ENCODE measurements at regions not wholly inside any gene's neighbourhood (a gene's known extent, or its start where the extent isn't known, plus 50 kb on each side); places are given as distances from the start of the nearest gene placed in this dataset.
"Not testable (repeated sequence)": the region's sequence is repeated elsewhere in the genome, so short reads cannot be mapped to it uniquely, and the experiment has no call there.

DNA sequence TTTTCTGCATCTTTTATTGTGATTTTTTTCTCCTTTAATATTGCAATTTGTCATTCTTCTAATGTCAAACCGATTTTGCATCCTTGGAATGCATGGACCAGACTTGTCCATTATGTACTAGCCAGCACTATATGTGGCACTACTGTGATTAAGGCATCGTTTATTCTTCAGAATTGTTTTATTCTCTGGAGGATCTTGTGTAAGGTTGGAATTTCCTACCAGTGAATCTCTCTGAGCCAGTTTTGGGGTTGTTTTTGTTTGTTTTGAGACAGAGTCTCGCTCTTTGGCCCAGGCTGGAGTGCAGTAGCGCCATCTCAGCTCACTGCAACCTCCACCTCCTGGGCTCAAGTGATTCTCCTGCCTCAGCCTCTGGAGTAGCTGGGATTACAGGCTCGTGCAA, 58.5 kb downstream of the IGLL5 start:
- no peak for DNase-seq (ENCODE audit: low read depth)

DNA sequence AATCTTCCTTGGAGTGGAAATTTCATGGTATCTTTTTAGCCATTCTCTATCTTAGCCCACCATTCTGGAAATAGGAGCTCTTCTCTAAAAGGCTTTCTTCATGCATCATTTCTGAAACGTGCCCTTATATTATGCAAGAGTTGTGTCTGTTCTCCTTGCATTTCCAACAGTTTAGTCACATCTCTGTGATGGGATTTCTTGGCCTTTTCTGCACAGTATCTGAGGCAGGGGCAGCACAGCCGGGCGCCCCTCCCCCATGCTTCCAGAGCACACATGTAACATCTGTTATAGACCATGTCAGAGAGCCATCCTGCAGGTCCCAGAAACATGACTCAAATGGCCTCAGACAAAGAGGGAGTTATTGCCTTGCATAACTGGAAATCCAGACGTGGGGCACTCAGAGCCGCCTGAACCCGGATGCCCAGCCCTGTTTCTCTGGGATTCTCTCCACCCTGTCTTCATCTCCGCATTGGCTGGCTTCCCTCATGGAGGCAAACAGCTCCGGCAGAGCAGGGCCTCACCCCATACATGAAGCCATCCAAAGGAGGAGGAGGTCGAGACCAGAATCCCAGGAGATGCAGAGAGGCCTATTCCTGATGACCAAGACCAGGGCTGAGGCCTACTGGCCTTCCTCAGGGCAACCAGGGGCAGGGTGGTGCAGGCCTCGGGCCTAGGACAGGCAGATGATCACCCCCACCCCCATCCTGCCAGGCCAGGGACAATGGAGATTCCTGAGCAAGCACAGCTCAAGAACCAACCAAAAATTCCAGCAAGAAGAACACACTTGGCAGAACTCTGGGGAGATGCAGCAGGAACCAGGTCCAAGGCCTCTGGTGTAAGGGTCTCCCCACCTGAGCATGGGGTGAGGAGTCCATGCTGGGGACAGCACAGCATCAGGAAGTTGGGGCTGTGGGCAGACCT, 61.3 kb downstream of the IGLL5 start:
- DNase-seq (ENCODE audit: low read depth): no peak

GRCh38 chr22:22949953-22950352, 62.3 kb downstream of the IGLL5 start:
- no peak for DNase-seq (ENCODE audit: low read depth)

GRCh38 chr22:22951035-22951434, 63.4 kb downstream of the IGLL5 start:
- DNase-seq (ENCODE audit: low read depth): no peak

DNA sequence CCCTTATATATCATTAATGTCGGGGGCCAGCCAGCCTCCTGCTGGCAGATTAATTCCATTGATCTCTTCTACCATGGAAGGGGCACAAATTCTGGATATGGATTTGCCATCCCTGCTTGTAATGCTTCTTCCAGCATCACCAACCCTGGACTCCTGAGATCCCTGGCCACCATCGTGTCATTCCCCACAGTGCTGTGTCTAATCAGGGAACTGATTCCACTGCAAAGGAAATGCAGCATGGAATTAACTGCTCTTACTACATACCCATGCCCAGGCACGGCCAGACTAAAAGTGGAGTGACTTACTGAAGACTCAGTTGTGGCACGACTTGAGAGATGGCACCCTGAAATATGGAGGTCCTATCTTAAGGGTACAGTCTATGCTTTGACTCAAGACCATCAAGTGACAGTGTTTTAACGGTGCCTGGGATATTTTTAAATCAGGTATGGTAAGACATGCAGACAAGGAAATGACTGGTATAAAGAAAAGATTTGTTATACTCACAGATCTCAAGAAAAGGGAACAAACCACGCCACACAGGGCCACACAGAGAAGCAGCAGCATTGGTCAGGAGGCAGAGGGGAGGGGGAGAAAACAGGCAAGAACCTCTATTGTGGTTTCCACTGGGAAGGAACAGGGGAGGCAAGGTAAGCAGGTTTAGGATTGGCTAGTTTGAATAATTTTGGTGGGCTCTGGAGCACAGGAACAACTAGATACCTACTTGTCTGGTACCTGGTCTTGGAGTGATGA, 65.1 kb downstream of the IGLL5 start:
- DNase-seq (ENCODE audit: low read depth): no peak

DNA sequence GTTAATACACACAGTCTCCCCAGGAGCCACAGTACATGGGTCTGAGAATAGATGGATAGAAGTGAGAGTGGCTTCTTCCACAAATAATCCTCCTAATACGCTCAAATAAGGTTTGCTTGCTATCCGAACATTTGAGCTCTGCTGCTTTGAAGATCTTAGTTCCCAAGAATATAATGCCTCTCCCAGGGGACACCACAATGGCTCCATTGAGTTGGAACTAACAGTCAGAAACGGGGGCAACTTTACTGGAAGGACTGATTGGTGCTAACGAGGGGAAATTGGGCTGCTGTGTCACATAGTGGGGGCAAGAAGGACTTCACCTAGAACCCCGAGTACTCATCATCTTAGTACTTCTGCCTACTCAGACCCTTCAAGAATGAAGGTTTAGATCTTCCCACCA, 66.2 kb downstream of the IGLL5 start:
- no peak for DNase-seq (ENCODE audit: low read depth)

DNA sequence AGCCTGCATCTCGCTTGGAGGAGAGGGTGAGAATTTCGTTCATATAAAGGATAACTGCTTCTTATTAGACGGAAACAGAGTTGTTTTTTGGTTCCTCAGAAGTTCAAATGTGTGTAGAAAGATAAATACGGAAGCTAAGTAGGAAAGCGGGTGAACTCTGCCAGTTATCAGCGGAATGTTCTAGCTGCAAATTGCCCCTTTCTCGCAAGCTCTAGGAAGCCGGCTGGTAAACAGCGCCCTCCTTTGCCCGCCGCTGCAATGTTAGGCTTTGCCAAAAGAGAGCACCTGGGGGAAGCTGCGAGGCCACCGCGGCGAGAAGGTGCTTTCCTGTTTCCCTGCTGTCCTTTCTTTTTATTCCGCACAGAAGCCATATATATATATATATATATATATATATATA, 67.0 kb downstream of the IGLL5 start:
- DNase-seq (ENCODE audit: low read depth): no peak

- no peak for DNase-seq (ENCODE audit: low read depth)
Observed at GRCh38 chr22:22955276-22955798, 67.7 kb downstream of the IGLL5 start.

DNA sequence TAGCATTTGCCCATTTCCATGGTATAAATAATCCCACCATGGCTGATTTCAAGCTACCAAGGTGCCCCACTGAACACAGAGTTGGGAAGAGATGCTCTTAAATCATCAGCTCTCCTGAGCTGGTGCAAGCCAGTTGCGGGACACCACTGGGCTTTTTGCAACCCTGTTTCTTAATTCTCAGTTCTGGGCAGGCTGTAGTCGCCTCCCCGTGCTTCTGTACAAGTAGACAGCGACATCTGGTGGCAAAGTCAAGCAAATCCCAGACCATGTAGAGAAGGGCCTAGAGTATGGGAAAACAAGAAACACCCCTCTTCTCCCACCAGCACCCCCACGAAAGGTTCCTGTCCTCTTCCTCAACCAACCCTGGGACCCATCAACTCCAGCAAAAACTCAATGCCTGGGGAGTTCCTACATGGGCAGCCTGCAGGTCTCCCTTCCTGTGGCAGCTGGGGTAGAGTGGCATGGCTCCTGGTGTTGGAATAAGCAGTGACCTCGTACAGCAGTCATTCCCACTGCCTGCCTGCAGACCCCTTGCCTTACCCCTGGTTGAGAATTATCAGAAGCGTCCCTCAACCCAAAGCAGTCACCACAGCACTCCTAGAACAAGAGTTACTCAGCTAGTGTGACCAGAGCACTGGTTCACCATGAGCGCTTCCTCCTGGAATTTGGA, 68.4 kb downstream of the IGLL5 start:
- DNase-seq (ENCODE audit: low read depth): no peak

DNA sequence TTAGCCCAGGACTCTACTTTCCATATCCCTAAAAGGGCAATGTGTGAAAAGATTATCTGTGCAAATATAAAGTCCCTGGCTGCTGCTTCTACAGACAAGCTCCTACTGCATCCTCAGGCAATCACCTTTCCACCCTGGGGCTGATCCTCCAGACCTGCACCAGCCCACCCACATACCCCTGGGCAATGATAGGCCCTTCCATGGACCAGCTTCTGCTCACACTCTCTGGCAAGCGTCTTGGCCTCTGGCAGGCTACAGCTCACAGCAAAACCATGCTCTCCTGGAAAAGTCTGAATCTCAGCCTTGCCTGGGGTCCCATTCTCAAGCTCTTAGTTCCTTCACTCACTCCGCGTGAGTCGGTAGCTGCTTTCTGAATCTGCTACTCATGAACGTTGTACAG, 69.5 kb downstream of the IGLL5 start:
- no peak for DNase-seq (ENCODE audit: low read depth)

- DNase-seq (ENCODE audit: low read depth): no peak
Observed at GRCh38 chr22:22958621-22959020, 71.0 kb downstream of the IGLL5 start.

- DNase-seq (ENCODE audit: low read depth): peak; percentile 52
Observed at GRCh38 chr22:22959147-22959827, 71.7 kb downstream of the IGLL5 start.

DNA sequence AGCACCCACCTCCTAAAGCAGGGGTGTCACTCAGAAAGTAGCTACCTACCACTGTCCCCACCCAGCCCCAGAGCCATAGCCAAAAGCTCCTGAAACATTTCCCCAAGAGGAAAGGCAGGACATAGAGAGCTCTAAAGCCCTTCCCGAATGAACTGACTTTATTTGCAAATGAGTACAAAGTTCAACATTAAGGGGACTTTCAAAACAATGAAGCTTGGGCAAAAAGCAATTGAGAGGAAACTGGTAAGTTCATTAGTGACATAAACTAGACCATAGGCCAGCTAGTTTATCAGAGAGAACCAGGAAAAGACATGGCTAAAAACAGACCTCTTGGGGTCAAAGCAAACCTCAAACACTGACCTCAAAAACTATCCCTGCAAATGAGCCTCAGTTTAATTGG, 72.7 kb downstream of the IGLL5 start:
- no peak for DNase-seq (ENCODE audit: low read depth)

- no peak for DNase-seq (ENCODE audit: low read depth)
Observed at GRCh38 chr22:22961574-22961973, 74.0 kb downstream of the IGLL5 start.

GRCh38 chr22:22968366-22968765, 80.8 kb downstream of the IGLL5 start:
- no peak for DNase-seq (ENCODE audit: low read depth)

DNA sequence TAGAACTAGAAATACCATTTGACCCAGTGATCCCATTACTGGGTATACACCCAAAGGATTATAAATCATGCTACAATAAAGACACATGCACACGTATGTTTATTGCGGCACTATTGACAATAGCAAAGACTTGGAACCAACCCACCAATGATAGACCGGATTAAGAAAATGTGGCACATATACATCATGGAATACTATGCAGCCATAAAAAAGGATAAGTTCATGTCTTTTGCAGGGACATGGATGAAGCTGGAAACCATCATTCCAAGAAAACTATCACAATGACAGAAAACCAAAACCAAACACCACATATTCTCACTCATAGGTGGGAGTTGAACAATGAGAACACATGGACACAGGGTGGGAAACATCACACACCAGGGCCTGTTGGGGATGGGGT, 85.0 kb downstream of the IGLL5 start:
- DNase-seq (ENCODE audit: low read depth): not testable (repeated sequence)

- no peak for DNase-seq (ENCODE audit: low read depth)
Observed at GRCh38 chr22:22973336-22973735, 85.7 kb downstream of the IGLL5 start.

- DNase-seq (ENCODE audit: low read depth): no peak
Observed at GRCh38 chr22:22974156-22974555, 86.5 kb downstream of the IGLL5 start.

DNA sequence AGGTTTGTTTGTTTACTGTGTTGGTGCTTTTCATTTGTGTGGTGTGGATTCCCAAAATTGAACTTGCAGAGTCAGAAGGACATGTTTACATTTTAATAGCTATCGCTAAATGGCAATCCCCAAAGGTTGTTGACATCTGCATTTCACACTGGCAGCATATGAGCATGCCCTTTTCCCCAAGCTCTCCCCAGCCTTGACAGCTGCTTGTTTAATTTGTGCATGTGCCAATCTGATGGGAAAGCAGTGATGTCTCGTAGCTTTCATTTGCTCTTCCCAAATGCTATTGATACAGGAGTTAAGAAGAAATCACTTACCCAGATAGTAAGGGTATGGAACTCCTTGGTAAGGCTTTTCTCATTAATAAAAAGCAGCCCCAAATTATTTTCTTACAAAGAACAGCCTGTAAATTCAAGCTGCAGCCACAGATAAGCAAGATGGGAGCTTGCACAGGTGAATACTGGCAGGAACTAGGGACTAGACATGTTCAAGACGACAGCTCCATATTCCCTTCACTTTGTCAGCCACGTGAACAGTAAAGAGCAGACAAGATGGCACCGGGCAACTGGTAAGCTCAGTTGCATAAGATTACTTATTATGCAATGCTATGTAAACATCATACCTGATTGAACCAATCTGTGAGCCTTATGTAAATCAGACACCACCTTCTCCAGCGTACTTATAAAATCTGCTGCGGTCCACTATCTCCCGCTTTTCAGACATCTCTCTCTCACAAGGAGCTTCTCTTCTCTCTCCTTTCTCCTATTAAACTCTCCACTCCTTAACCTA, 87.4 kb downstream of the IGLL5 start:
- DNase-seq (ENCODE audit: low read depth): no peak

DNA sequence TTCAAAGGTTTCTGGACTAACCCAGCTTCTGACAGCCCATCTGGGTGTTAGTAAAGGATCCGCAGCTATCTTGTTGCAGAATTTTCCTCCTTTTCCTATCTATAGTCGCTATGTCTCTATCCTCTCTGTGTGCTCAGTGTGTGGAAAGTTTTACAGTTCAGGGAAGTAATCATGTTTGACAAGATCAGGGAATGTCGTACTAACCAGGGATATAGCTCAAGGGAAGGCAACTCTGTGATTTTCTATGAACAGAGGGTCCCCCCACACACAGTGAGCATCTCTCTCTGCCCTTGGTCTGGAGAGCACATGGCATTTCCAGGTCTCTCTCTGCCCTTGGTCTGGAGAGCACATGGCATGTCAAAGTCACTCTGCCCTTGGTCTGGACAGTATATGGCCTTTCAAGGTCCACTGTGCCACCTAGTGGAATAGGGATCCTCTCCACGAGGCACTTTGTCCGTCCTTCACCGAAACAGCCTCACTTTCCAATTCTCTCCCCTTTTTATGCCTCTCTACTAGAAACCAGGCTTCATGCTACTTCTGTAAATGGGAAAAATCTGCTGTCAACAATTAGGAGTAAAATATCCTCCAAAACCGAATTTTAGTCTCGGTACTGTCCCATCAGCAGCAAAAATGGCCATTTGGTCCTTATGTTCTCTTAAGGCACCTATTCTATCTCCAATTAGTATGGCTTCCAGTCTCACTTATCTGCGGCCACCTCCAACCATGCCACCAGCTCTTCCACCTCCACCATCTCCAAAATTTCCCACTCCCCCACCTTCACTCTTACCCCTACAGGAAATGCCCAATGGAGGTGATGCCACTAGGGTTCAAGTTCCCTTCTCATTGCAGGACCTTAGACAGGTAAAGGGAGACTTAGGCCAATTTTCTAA, 88.7 kb downstream of the IGLL5 start:
- no peak for DNase-seq (ENCODE audit: low read depth)

All from stimulated activated CD8-positive, alpha-beta memory T cell treated with anti-CD3 and anti-CD28 coated beads, Interleukin-7, amount 100 ng/mL, for 24 hours (primary cell).